Ishikawa (cell line): ENCODE measurements at regions not wholly inside any gene's neighbourhood (a gene's known extent, or its start where the extent isn't known, plus 50 kb on each side); places are given as distances from the start of the nearest gene placed in this dataset.

Experiments
- CEBPB ChIP-seq: IDR thresholded peaks from 2 replicates; pipeline ENCODE4 v1.6.1; 2012
- CREB1 ChIP-seq: IDR thresholded peaks from 2 replicates; pipeline ENCODE4 v1.6.1; 2012; ENCODE audit warnings: low read depth
- EP300 ChIP-seq: IDR thresholded peaks from 2 replicates; pipeline ENCODE4 v1.6.1; 2012; ENCODE audit warnings: borderline replicate concordance
- FOXM1 ChIP-seq: IDR thresholded peaks from 2 replicates; pipeline ENCODE4 v1.6.1; 2012; ENCODE audit warnings: low read depth, borderline replicate concordance
- MAX ChIP-seq: IDR thresholded peaks from 2 replicates; pipeline ENCODE4 v1.6.1; 2012
- RAD21 ChIP-seq: IDR thresholded peaks from 2 replicates; pipeline ENCODE4 v1.6.1; 2012; ENCODE audit warnings: low read depth
- REST ChIP-seq: IDR thresholded peaks from 2 replicates; pipeline ENCODE4 v1.6.1; 2012; ENCODE audit warnings: low read depth, mild to moderate bottlenecking
- TAF1 ChIP-seq: IDR thresholded peaks from 2 replicates; pipeline ENCODE4 v1.6.1; 2012; ENCODE audit warnings: low read depth, mild to moderate bottlenecking
- TEAD4 ChIP-seq: IDR thresholded peaks from 2 replicates; pipeline ENCODE4 v1.6.1; 2012
- USF1 ChIP-seq: IDR thresholded peaks from 2 replicates; pipeline ENCODE4 v1.6.1; 2012
- ZBTB7A ChIP-seq: IDR thresholded peaks from 2 replicates; pipeline ENCODE4 v1.6.1; 2012; ENCODE audit warnings: low read depth

GRCh38 chr12:97061171-97061570 is 154.1 kb downstream of the NEDD1 start:
- TF ChIP-seq MAX (no peak), CREB1 (no peak), RAD21 (no peak), EP300 (no peak), CEBPB (no peak), REST (no peak), USF1 (no peak), FOXM1 (no peak), TAF1 (no peak), ZBTB7A (no peak), TEAD4 (no peak)
